K562 (cell line): ENCODE measurements at regions not wholly inside any gene's neighbourhood (a gene's known extent, or its start where the extent isn't known, plus 50 kb on each side); places are given as distances from the start of the nearest gene placed in this dataset.

Source experiments
- BMI1 ChIP-seq: fragments of 150-350 bp; IDR thresholded peaks from 2 replicates; pipeline ENCODE4 v1.6.1; 2014; ENCODE audit warnings: low read length
- CREB3L1 ChIP-seq: fragments of 450-650 bp; IDR thresholded peaks from 2 replicates; pipeline ENCODE4 v1.6.1; 2014; ENCODE audit warnings: low read depth, mild to moderate bottlenecking, moderate library complexity, borderline replicate concordance
- CTCF ChIP-seq, 3 experiments: IDR thresholded peaks in 2 of 3; conservative IDR thresholded peaks in 1 of 3; 2 replicates each; pipeline ENCODE4 v1.5.1; 2011 to 2012; ENCODE audit warnings: low read length in 3 of 3, mild to moderate bottlenecking in 3 of 3, control low read depth in 2 of 3, improper control_type of control experiment in 1 of 3, inconsistent platforms in 1 of 3, low read depth in 1 of 3, mixed read lengths in 1 of 3, moderate library complexity in 1 of 3; ENCODE audit not compliant: insufficient read depth in 2 of 3
- DIDO1 ChIP-seq: fragments of 450-650 bp; IDR thresholded peaks from 2 replicates; pipeline ENCODE4 v1.6.1; 2016; ENCODE audit warnings: low read depth, missing biosample characterization, missing genetic modification characterization
- EZH2 ChIP-seq: IDR thresholded peaks from 2 replicates; pipeline ENCODE4 v1.6.1; 2012; ENCODE audit warnings: low read depth, mild to moderate bottlenecking, inconsistent platforms, low read length, borderline replicate concordance
- HOMEZ ChIP-seq: fragments of 250-450 bp; sonication (Bioruptor Pico); IDR thresholded peaks from 2 replicates; pipeline ENCODE4 v1.4.0; 2020; ENCODE audit warnings: mild to moderate bottlenecking, moderate library complexity
- JUND ChIP-seq, 2 experiments: IDR thresholded peaks; 2 replicates in 1 of 2; 3 replicates in 1 of 2; pipeline ENCODE4 v1.6.1; 2011; ENCODE audit warnings: borderline replicate concordance in 2 of 2, low read depth in 2 of 2, low read length in 2 of 2, improper control_type of control experiment in 1 of 2, missing biosample characterization in 1 of 2, missing genetic modification characterization in 1 of 2, missing genetic modification reagents in 1 of 2
- MCM3 ChIP-seq: fragments of 450-650 bp; IDR thresholded peaks from 2 replicates; pipeline ENCODE4 v1.6.1; 2016
- SAP30 ChIP-seq: fragments of 200-600 bp; sonication (generic); IDR thresholded peaks from 2 replicates; pipeline ENCODE4 v1.6.1; 2012; ENCODE audit warnings: borderline replicate concordance, low read depth, mild to moderate bottlenecking, moderate library complexity, low read length, control low read depth, inconsistent platforms; ENCODE audit not compliant: insufficient read depth, poor library complexity, severe bottlenecking
- TEAD4 ChIP-seq, 2 experiments: sonication (generic) in 1 of 2; formaldehyde crosslinking in 1 of 2; IDR thresholded peaks; 2 replicates each; pipeline versions ENCODE4 v1.6.1 to v1.8.0; 2012 to 2022; ENCODE audit warnings: borderline replicate concordance in 1 of 2, inconsistent platforms in 1 of 2, low read length in 1 of 2, mild to moderate bottlenecking in 1 of 2, missing genetic modification reagents in 1 of 2
- ZBTB1 ChIP-seq: sonication (generic); formaldehyde crosslinking; IDR thresholded peaks from 2 replicates; pipeline ENCODE4 v1.8.1; 2023; ENCODE audit warnings: missing genetic modification reagents, low read depth, mild to moderate bottlenecking, borderline replicate concordance
- ZNF431 ChIP-seq: sonication (generic); formaldehyde crosslinking; IDR thresholded peaks from 2 replicates; pipeline ENCODE4 v1.8.0; 2022; ENCODE audit warnings: mild to moderate bottlenecking, missing genetic modification reagents
- ZNF609 ChIP-seq: sonication (generic); formaldehyde crosslinking; IDR thresholded peaks from 2 replicates; pipeline ENCODE4 v1.8.1; 2023; ENCODE audit warnings: missing genetic modification reagents, mild to moderate bottlenecking, borderline replicate concordance

- TF ChIP-seq TEAD4 (IDR thresholded peaks at IDR 0.05; ENCODE audit: low read length), result no peak
- no peak for TF ChIP-seq TEAD4 (CRISPR knock-in tag; IDR thresholded peaks at IDR 0.05; ENCODE audit: borderline replicate concordance)
- TF ChIP-seq JUND (IDR thresholded peaks at IDR 0.05; ENCODE audit: borderline replicate concordance, low read depth, low read length), result no peak
- no peak for TF ChIP-seq JUND (tag; IDR thresholded peaks at IDR 0.05; ENCODE audit: borderline replicate concordance, low read depth, low read length)
- TF ChIP-seq EZH2, result no peak
- no peak for TF ChIP-seq SAP30
- no peak for TF ChIP-seq BMI1
- no peak for TF ChIP-seq ZNF609 (CRISPR knock-in tag)
- TF ChIP-seq DIDO1 (tag), result no peak
- no peak for TF ChIP-seq CTCF (IDR thresholded peaks at IDR 0.05 in 2 of 3, conservative IDR thresholded peaks at IDR 0.05 in 1 of 3; ENCODE audit: insufficient read depth in 2 of 3, low read depth in 1 of 3, low read length in 3 of 3)
- TF ChIP-seq ZNF431 (CRISPR knock-in tag), result no peak
- no peak for TF ChIP-seq MCM3
- TF ChIP-seq CREB3L1, result no peak
- TF ChIP-seq ZBTB1 (CRISPR knock-in tag), result no peak
- TF ChIP-seq HOMEZ (CRISPR knock-in tag), result no peak
Measured at GRCh38 chr13:31968473-31968872, 63.1 kb upstream of the FRY start.
